ENCODE measurements at regions not wholly inside any gene's neighbourhood (a gene's known extent, or its start where the extent isn't known, plus 50 kb on each side); places are given as distances from the start of the nearest gene placed in this dataset.

- DNase-seq: no peak
- POLR2A ChIA-PET (ENCODE audit: partially characterized antibody): no interaction called here
- Mint-ChIP-seq H3K27me3 (peaks cover 5% of the 10 kb centered on the region in 2 donors), H3K4me1 (no peaks in the 10 kb centered on the region), H3K9me3 (peaks cover 0 to 3% (median 0%) of the 10 kb centered on the region in 8 donors), H3K4me3 (no peak overlapping the region), H3K27ac (no peak overlapping the region), H3K36me3 (no peaks in the 10 kb centered on the region)
- Histone ChIP-seq H3K4me3 (ENCODE audit: low read length in 2 of 2) (no peak overlapping the region), H3K27me3 (ENCODE audit: insufficient read depth, low read length) (no peaks in the 10 kb centered on the region), H3K9me3 (ENCODE audit: control insufficient read depth in 1 of 2, low read length in 2 of 2) (no peaks in the 10 kb centered on the region), H3K36me3 (ENCODE audit: insufficient read depth, low read length) (no peaks in the 10 kb centered on the region), H3K4me1 (ENCODE audit: insufficient read depth, low read length) (no peaks in the 10 kb centered on the region), H3K27ac (ENCODE audit: low read depth, low read length) (no peak overlapping the region)
- intact Hi-C loops (cut with micrococcal nuclease): no loop called here
- CTCF ChIA-PET (ENCODE audit: partially characterized antibody): interaction anchor here (0.7 to 1.3 kb wide), 2 partner anchors 30 to 62 kb away, joined by 3 to 7 read pairs; no protein-coding TSS in a partner anchor
Measured at GRCh38 chr1:182173808-182174512, 112.4 kb upstream of the ZNF648 start.

GRCh38 chr1:182172699-182173098 is 111.2 kb upstream of the ZNF648 start:
- H3K36me3 Mint-ChIP-seq: no peaks in the 10 kb centered on the region
- POLR2A ChIA-PET (ENCODE audit: partially characterized antibody): no interaction called here
- H3K36me3 ChIP-seq (ENCODE audit: insufficient read depth, low read length): no peaks in the 10 kb centered on the region
- no peaks in the 10 kb centered on the region for H3K27me3 ChIP-seq (ENCODE audit: insufficient read depth, low read length)
- H3K27ac ChIP-seq (ENCODE audit: low read depth, low read length): no peak overlapping the region
- CTCF ChIA-PET (ENCODE audit: partially characterized antibody): interaction anchor here (1.3 kb wide), 1 partner anchor 29 kb away, joined by 7 read pairs; no protein-coding TSS in a partner anchor
- intact Hi-C loops (cut with micrococcal nuclease): no loop called here
- no peak overlapping the region for H3K27ac Mint-ChIP-seq
- no peak for DNase-seq
- H3K4me1 Mint-ChIP-seq: no peaks in the 10 kb centered on the region
- H3K4me3 ChIP-seq (ENCODE audit: low read length in 2 of 2): no peak overlapping the region
- H3K9me3 ChIP-seq (ENCODE audit: control insufficient read depth in 1 of 2, low read length in 2 of 2): no peaks in the 10 kb centered on the region
- peaks cover 0 to 3% (median 0%) of the 10 kb centered on the region in 8 donors for H3K9me3 Mint-ChIP-seq
- H3K4me3 Mint-ChIP-seq: no peak overlapping the region
- peaks cover 5% of the 10 kb centered on the region in 2 donors for H3K27me3 Mint-ChIP-seq
- no peaks in the 10 kb centered on the region for H3K4me1 ChIP-seq (ENCODE audit: insufficient read depth, low read length)

- Mint-ChIP-seq H3K9me3 (no peaks in the 10 kb centered on the region), H3K4me3 (no peak overlapping the region), H3K36me3 (no peaks in the 10 kb centered on the region), H3K4me1 (no peaks in the 10 kb centered on the region), H3K27me3 (peaks cover 3% of the 10 kb centered on the region in 2 donors), H3K27ac (no peak overlapping the region)
- Histone ChIP-seq H3K36me3 (ENCODE audit: insufficient read depth, low read length) (no peaks in the 10 kb centered on the region), H3K4me3 (ENCODE audit: low read length in 2 of 2) (no peak overlapping the region), H3K27ac (ENCODE audit: low read depth, low read length) (no peak overlapping the region), H3K27me3 (ENCODE audit: insufficient read depth, low read length) (no peaks in the 10 kb centered on the region), H3K4me1 (ENCODE audit: insufficient read depth, low read length) (no peaks in the 10 kb centered on the region), H3K9me3 (ENCODE audit: control insufficient read depth in 1 of 2, low read length in 2 of 2) (no peaks in the 10 kb centered on the region)
- no peak for DNase-seq
- ChIA-PET POLR2A (ENCODE audit: partially characterized antibody) (no interaction called here), CTCF (ENCODE audit: partially characterized antibody) (interaction anchor here (1.1 to 2.1 kb wide), 3 partner anchors 28 to 226 kb away, joined by 3 to 6 read pairs (median 3); no protein-coding TSS in a partner anchor)
- intact Hi-C loops (cut with micrococcal nuclease): no loop called here
Measured at GRCh38 chr1:182170891-182171461, 109.5 kb upstream of the ZNF648 start.

DNA sequence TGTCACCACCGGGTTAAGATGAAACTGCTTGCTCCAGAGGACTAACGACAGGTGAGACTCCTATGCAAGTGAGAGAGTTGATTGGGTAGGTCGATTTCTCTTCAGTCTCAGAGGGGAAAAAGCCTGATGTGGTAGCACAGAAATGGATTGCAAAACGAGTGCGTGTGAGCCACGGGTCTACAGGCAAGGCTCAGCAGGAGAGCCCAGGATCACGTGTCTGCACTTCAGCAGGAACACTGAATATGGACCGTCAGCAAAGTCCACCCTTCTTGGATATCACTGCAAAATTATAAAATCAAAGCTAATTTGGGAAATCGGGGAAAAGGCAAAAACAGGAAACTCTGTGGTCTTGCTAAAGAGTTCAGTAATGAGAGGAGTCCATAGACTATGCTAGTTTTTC is 107.7 kb upstream of the ZNF648 start:
- no peaks in the 10 kb centered on the region for H3K9me3 Mint-ChIP-seq

GRCh38 chr1:182166750-182167149 is 105.2 kb upstream of the ZNF648 start:
- Histone ChIP-seq H3K9me3 (ENCODE audit: control insufficient read depth in 1 of 2, low read length in 2 of 2) (no peaks in the 10 kb centered on the region), H3K27ac (ENCODE audit: low read depth, low read length) (no peak overlapping the region), H3K36me3 (ENCODE audit: insufficient read depth, low read length) (no peaks in the 10 kb centered on the region), H3K4me3 (ENCODE audit: low read length in 2 of 2) (no peak overlapping the region), H3K27me3 (ENCODE audit: insufficient read depth, low read length) (no peaks in the 10 kb centered on the region), H3K4me1 (ENCODE audit: insufficient read depth, low read length) (no peaks in the 10 kb centered on the region)
- CTCF ChIA-PET (ENCODE audit: partially characterized antibody): no interaction called here
- peaks cover 0 to 2% (median 0%) of the 10 kb centered on the region in 8 donors for H3K9me3 Mint-ChIP-seq
- H3K36me3 Mint-ChIP-seq: no peaks in the 10 kb centered on the region
- H3K4me1 Mint-ChIP-seq: no peaks in the 10 kb centered on the region
- H3K27ac Mint-ChIP-seq: no peak overlapping the region
- no peak overlapping the region for H3K4me3 Mint-ChIP-seq
- intact Hi-C loops (cut with micrococcal nuclease): no loop called here
- no peak for DNase-seq
- POLR2A ChIA-PET (ENCODE audit: partially characterized antibody): no interaction called here
- H3K27me3 Mint-ChIP-seq: peaks cover 3 to 8% of the 10 kb centered on the region in 2 donors

More for the DNA sequence above, 107.7 kb upstream of the ZNF648 start:
- Mint-ChIP-seq H3K27me3 (peaks cover 2 to 3% of the 10 kb centered on the region in 2 donors), H3K36me3 (no peaks in the 10 kb centered on the region), H3K27ac (no peak overlapping the region), H3K4me3 (no peak overlapping the region), H3K4me1 (no peaks in the 10 kb centered on the region)
- Histone ChIP-seq H3K4me3 (ENCODE audit: low read length in 2 of 2) (no peak overlapping the region), H3K27ac (ENCODE audit: low read depth, low read length) (no peak overlapping the region), H3K27me3 (ENCODE audit: insufficient read depth, low read length) (no peaks in the 10 kb centered on the region), H3K36me3 (ENCODE audit: insufficient read depth, low read length) (no peaks in the 10 kb centered on the region), H3K9me3 (ENCODE audit: control insufficient read depth in 1 of 2, low read length in 2 of 2) (no peaks in the 10 kb centered on the region), H3K4me1 (ENCODE audit: insufficient read depth, low read length) (no peaks in the 10 kb centered on the region)
- no peak for DNase-seq
- ChIA-PET CTCF (ENCODE audit: partially characterized antibody) (no interaction called here), POLR2A (ENCODE audit: partially characterized antibody) (no interaction called here)
- intact Hi-C loops (cut with micrococcal nuclease): no loop called here

- Histone ChIP-seq H3K4me1 (ENCODE audit: insufficient read depth, low read length) (no peaks in the 10 kb centered on the region), H3K36me3 (ENCODE audit: insufficient read depth, low read length) (no peaks in the 10 kb centered on the region), H3K4me3 (ENCODE audit: low read length in 2 of 2) (no peak overlapping the region), H3K27ac (ENCODE audit: low read depth, low read length) (no peak overlapping the region), H3K9me3 (ENCODE audit: control insufficient read depth in 1 of 2, low read length in 2 of 2) (no peaks in the 10 kb centered on the region), H3K27me3 (ENCODE audit: insufficient read depth, low read length) (no peaks in the 10 kb centered on the region)
- intact Hi-C loops (cut with micrococcal nuclease): no loop called here
- Mint-ChIP-seq H3K9me3 (peaks cover 0 to 5% (median 1%) of the 10 kb centered on the region in 8 donors), H3K27me3 (peaks cover 3 to 10% of the 10 kb centered on the region in 2 donors), H3K4me3 (no peak overlapping the region), H3K27ac (no peak overlapping the region), H3K36me3 (no peaks in the 10 kb centered on the region), H3K4me1 (no peaks in the 10 kb centered on the region)
- POLR2A ChIA-PET (ENCODE audit: partially characterized antibody): no interaction called here
- CTCF ChIA-PET (ENCODE audit: partially characterized antibody): no interaction called here
- DNase-seq: no peak
Measured at GRCh38 chr1:182166321-182166720, 104.8 kb upstream of the ZNF648 start.

- Mint-ChIP-seq H3K4me1 (no peaks in the 10 kb centered on the region), H3K27ac (no peak overlapping the region), H3K9me3 (peaks cover 0 to 21% (median 16%) of the 10 kb centered on the region in 8 donors), H3K4me3 (no peak overlapping the region), H3K27me3 (peaks cover 0 to 9% of the 10 kb centered on the region in 2 donors), H3K36me3 (no peaks in the 10 kb centered on the region)
- ChIA-PET POLR2A (ENCODE audit: partially characterized antibody) (no interaction called here), CTCF (ENCODE audit: partially characterized antibody) (no interaction called here)
- no peak overlapping the region for H3K4me3 ChIP-seq (ENCODE audit: low read length in 2 of 2)
- H3K27me3 ChIP-seq (ENCODE audit: insufficient read depth, low read length): no peaks in the 10 kb centered on the region
- no peaks in the 10 kb centered on the region for H3K36me3 ChIP-seq (ENCODE audit: insufficient read depth, low read length)
- peaks cover 0 to 4% of the 10 kb centered on the region in 2 donors for H3K9me3 ChIP-seq (ENCODE audit: control insufficient read depth in 1 of 2, low read length in 2 of 2)
- intact Hi-C loops (cut with micrococcal nuclease): no loop called here
- no peaks in the 10 kb centered on the region for H3K4me1 ChIP-seq (ENCODE audit: insufficient read depth, low read length)
- DNase-seq: no peak
- no peak overlapping the region for H3K27ac ChIP-seq (ENCODE audit: low read depth, low read length)
Measured at GRCh38 chr1:182164273-182164672, 102.8 kb upstream of the ZNF648 start.

All from CD4-positive, alpha-beta memory T cell (primary cell).